CD4-positive, alpha-beta T cell (primary cell): ENCODE measurements at regions not wholly inside any gene's neighbourhood (a gene's known extent, or its start where the extent isn't known, plus 50 kb on each side); places are given as distances from the start of the nearest gene placed in this dataset.

Experiments used
- ATAC-seq: fragments of 200-7000 bp; cut with Tn5 transposase; one replicate; pipeline ENCODE4 v1.10.0; 2022; ENCODE audit warnings: mild to moderate bottlenecking; ENCODE audit not compliant: poor library complexity
- CTCF ChIA-PET: fragments of 350-600 bp; sonication (Branson Sonifier 250); formaldehyde crosslinking; loops from one replicate; lab custom pipeline; 2021; ENCODE audit warnings: antibody characterized with exemption, inconsistent platforms; lab: Charles Lee
- POLR2A ChIA-PET: fragments of 350-600 bp; sonication (Branson Sonifier 250); formaldehyde crosslinking; loops from one replicate; lab custom pipeline; 2021; ENCODE audit warnings: antibody characterized with exemption, inconsistent platforms; lab: Charles Lee
- DNase-seq, 14 experiments: peaks; one replicate each; pipeline ENCODE4 v3.0.0-alpha.2; 2013 to 2020; ENCODE audit warnings: mixed read lengths in 2 of 14
- H3K27ac ChIP-seq, 2 donors: one replicate each; pipeline versions ENCODE4 v1.5.1 to v1.7.0; 2013; ENCODE audit warnings: low read length in 2 of 2, low read depth in 1 of 2, mild to moderate bottlenecking in 1 of 2
- H3K27me3 ChIP-seq, 2 experiments: 1 replicate in 1 of 2; 2 replicates in 1 of 2; pipeline versions ENCODE4 v1.6.1 to v1.7.0; 2013; ENCODE audit warnings: low read length in 2 of 2, control low read depth in 1 of 2, mild to moderate bottlenecking in 1 of 2, moderate library complexity in 1 of 2; ENCODE audit not compliant: insufficient read depth in 2 of 2, control insufficient read depth in 1 of 2
- H3K36me3 ChIP-seq: one replicate; pipeline ENCODE4 v1.6.1; 2013; ENCODE audit warnings: low read length, control low read depth; ENCODE audit not compliant: insufficient read depth
- H3K4me1 ChIP-seq: one replicate; pipeline ENCODE4 v1.6.1; 2013; ENCODE audit warnings: low read length, control low read depth; ENCODE audit not compliant: insufficient read depth
- H3K4me3 ChIP-seq: one replicate; pipeline ENCODE4 v1.5.1; 2013; ENCODE audit warnings: mild to moderate bottlenecking, low read length, moderate library complexity
- H3K9me3 ChIP-seq, 2 experiments: 1 replicate in 1 of 2; 2 replicates in 1 of 2; pipeline versions ENCODE4 v1.6.1 to v1.7.0; 2013; ENCODE audit warnings: low read length in 2 of 2, mild to moderate bottlenecking in 2 of 2, control low read depth in 1 of 2, moderate library complexity in 1 of 2; ENCODE audit not compliant: control insufficient read depth in 1 of 2, insufficient read depth in 1 of 2
- H3K27ac Mint-ChIP-seq: one replicate; pipeline ENCODE4 v1.8.0; 2020; ENCODE audit warnings: mixed read lengths
- H3K27me3 Mint-ChIP-seq: one replicate; pipeline ENCODE4 v1.8.0; 2021; ENCODE audit warnings: mixed read lengths
- H3K36me3 Mint-ChIP-seq: one replicate; pipeline ENCODE4 v1.8.0; 2021; ENCODE audit warnings: low read depth, mixed read lengths
- H3K4me1 Mint-ChIP-seq: one replicate; pipeline ENCODE4 v1.8.0; 2021; ENCODE audit warnings: low read depth, mixed read lengths
- H3K4me3 Mint-ChIP-seq: one replicate; pipeline ENCODE4 v1.8.0; 2020; ENCODE audit warnings: mild to moderate bottlenecking, mixed read lengths
- H3K9me3 Mint-ChIP-seq: one replicate; pipeline ENCODE4 v1.8.0; 2020; ENCODE audit warnings: mixed read lengths
- intact Hi-C, 2 experiments: fragments of 100-400 bp; cut with DNase I in 1 of 2; cut with micrococcal nuclease in 1 of 2; formaldehyde crosslinking; loops; one replicate each; pipeline versions ENCODE4 v1.15.1 to v1.9.0; 2023 to 2025; cut with DNase I, micrococcal nuclease
- TF ChIP-seq, protein P1 (sequence below): fragments of 200-600 bp; IDR thresholded peaks from one replicate; pipeline ENCODE4 v1.8.0; 2022; ENCODE audit warnings: antibody characterized with exemption, mild to moderate bottlenecking

- intact Hi-C loops = no loop called here
- Mint-ChIP-seq H3K27me3 (peaks cover 9% of the 10 kb centered on the region), H3K9me3 (no peaks in the 10 kb centered on the region), H3K27ac (no peak overlapping the region), H3K4me1 (no peaks in the 10 kb centered on the region), H3K4me3 (no peak overlapping the region), H3K36me3 (no peaks in the 10 kb centered on the region)
- H3K36me3 ChIP-seq = no peaks in the 10 kb centered on the region
- ChIA-PET CTCF (no interaction called here), POLR2A (interaction anchor here (1.3 kb wide), 1 partner anchor 179 kb away, joined by 3 read pairs; no protein-coding TSS in a partner anchor)
- no peak for DNase-seq
- H3K9me3 ChIP-seq = no peaks in the 10 kb centered on the region
- TF ChIP-seq, protein P1, sequence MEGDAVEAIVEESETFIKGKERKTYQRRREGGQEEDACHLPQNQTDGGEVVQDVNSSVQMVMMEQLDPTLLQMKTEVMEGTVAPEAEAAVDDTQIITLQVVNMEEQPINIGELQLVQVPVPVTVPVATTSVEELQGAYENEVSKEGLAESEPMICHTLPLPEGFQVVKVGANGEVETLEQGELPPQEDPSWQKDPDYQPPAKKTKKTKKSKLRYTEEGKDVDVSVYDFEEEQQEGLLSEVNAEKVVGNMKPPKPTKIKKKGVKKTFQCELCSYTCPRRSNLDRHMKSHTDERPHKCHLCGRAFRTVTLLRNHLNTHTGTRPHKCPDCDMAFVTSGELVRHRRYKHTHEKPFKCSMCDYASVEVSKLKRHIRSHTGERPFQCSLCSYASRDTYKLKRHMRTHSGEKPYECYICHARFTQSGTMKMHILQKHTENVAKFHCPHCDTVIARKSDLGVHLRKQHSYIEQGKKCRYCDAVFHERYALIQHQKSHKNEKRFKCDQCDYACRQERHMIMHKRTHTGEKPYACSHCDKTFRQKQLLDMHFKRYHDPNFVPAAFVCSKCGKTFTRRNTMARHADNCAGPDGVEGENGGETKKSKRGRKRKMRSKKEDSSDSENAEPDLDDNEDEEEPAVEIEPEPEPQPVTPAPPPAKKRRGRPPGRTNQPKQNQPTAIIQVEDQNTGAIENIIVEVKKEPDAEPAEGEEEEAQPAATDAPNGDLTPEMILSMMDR = no peak
- H3K4me1 ChIP-seq = no peaks in the 10 kb centered on the region
- no peaks in the 10 kb centered on the region for H3K27me3 ChIP-seq
- no peak overlapping the region for H3K4me3 ChIP-seq
- ATAC-seq = no peak
- H3K27ac ChIP-seq = no peak overlapping the region
Observed at GRCh38 chr2:47309952-47310800, 58.9 kb upstream of the EPCAM start.

GRCh38 chr2:47309472-47309951, 59.6 kb upstream of the EPCAM start:
- Histone ChIP-seq H3K4me3 (no peak overlapping the region), H3K36me3 (no peaks in the 10 kb centered on the region), H3K27me3 (peaks cover 0 to 3% of the 10 kb centered on the region in 2 experiments), H3K9me3 (no peaks in the 10 kb centered on the region), H3K27ac (no peak overlapping the region), H3K4me1 (no peaks in the 10 kb centered on the region)
- Mint-ChIP-seq H3K4me3 (no peak overlapping the region), H3K9me3 (no peaks in the 10 kb centered on the region), H3K36me3 (no peaks in the 10 kb centered on the region), H3K27ac (no peak overlapping the region), H3K4me1 (no peaks in the 10 kb centered on the region), H3K27me3 (peaks cover 9% of the 10 kb centered on the region)
- POLR2A ChIA-PET = interaction anchor here (1.3 kb wide), 1 partner anchor 180 kb away, joined by 3 read pairs; no protein-coding TSS in a partner anchor
- TF ChIP-seq, protein P1 = no peak
- CTCF ChIA-PET = no interaction called here
- intact Hi-C loops = no loop called here
- no peak for ATAC-seq
- no peak for DNase-seq

- Mint-ChIP-seq H3K9me3 (no peaks in the 10 kb centered on the region), H3K27me3 (peaks cover 17% of the 10 kb centered on the region), H3K4me1 (no peaks in the 10 kb centered on the region), H3K27ac (no peak overlapping the region), H3K36me3 (no peaks in the 10 kb centered on the region), H3K4me3 (no peak overlapping the region)
- no peak overlapping the region for H3K27ac ChIP-seq
- H3K27me3 ChIP-seq = peaks cover 0 to 7% of the 10 kb centered on the region in 2 experiments
- no peaks in the 10 kb centered on the region for H3K4me1 ChIP-seq
- DNase-seq = no peak
- no peak for ATAC-seq
- CTCF ChIA-PET = interaction anchor here (0.6 to 1.3 kb wide), 2 partner anchors 8 to 16 kb away, joined by 3 to 5 read pairs; no protein-coding TSS in a partner anchor
- intact Hi-C loops = no loop called here
- POLR2A ChIA-PET = no interaction called here
- TF ChIP-seq, protein P1 = no peak
- no peaks in the 10 kb centered on the region for H3K9me3 ChIP-seq
- H3K4me3 ChIP-seq = no peak overlapping the region
- no peaks in the 10 kb centered on the region for H3K36me3 ChIP-seq
Observed at GRCh38 chr2:47307066-47307465, 62.0 kb upstream of the EPCAM start.
